HG03460 (cell line): ENCODE measurements at regions not wholly inside any gene's neighbourhood (a gene's known extent, or its start where the extent isn't known, plus 50 kb on each side); places are given as distances from the start of the nearest gene placed in this dataset.

ENCODE experiments used
- ATAC-seq: cut with Tn5 transposase; IDR thresholded peaks from one replicate; pipeline ENCODE4 v1.9.1; 2021; ENCODE audit not compliant: unreplicated experiment

GRCh38 chr10:129391464-129391863 lies 75.6 kb upstream of the MGMT start:
- no peak for ATAC-seq

- ATAC-seq = no peak
Measured at GRCh38 chr10:129392855-129393254, 74.2 kb upstream of the MGMT start.

- ATAC-seq = no peak
Measured at GRCh38 chr10:129393812-129394211, 73.2 kb upstream of the MGMT start.

GRCh38 chr10:129394518-129395328 lies 72.3 kb upstream of the MGMT start:
- ATAC-seq = no peak

GRCh38 chr10:129396021-129396722 lies 70.9 kb upstream of the MGMT start:
- ATAC-seq = no peak

- no peak for ATAC-seq
Measured at GRCh38 chr10:129397198-129397974, 69.7 kb upstream of the MGMT start.

- ATAC-seq = no peak
Measured at GRCh38 chr10:129398711-129399141, 68.3 kb upstream of the MGMT start.

GRCh38 chr10:129400426-129400825 lies 66.6 kb upstream of the MGMT start:
- ATAC-seq = no peak

GRCh38 chr10:129402459-129402858 lies 64.6 kb upstream of the MGMT start:
- no peak for ATAC-seq

GRCh38 chr10:129404091-129404490 lies 63.0 kb upstream of the MGMT start:
- no peak for ATAC-seq

GRCh38 chr10:129405389-129405788 lies 61.7 kb upstream of the MGMT start:
- no peak for ATAC-seq

GRCh38 chr10:129410688-129411392 lies 56.2 kb upstream of the MGMT start:
- ATAC-seq = no peak

- no peak for ATAC-seq
Measured at GRCh38 chr10:129411393-129411705, 55.7 kb upstream of the MGMT start.

- no peak for ATAC-seq
Measured at GRCh38 chr10:129411772-129412171, 55.3 kb upstream of the MGMT start.

- no peak for ATAC-seq
Measured at GRCh38 chr10:129413024-129413423, 54.0 kb upstream of the MGMT start.

GRCh38 chr10:129415215-129416140 lies 51.6 kb upstream of the MGMT start:
- no peak for ATAC-seq

- no peak for ATAC-seq
Measured at GRCh38 chr10:129416155-129416554, 50.9 kb upstream of the MGMT start.

- no peak for ATAC-seq
Measured at GRCh38 chr10:129416956-129417765, 49.9 kb upstream of the MGMT start.
